ENCODE measurements at regions not wholly inside any gene's neighbourhood (a gene's known extent, or its start where the extent isn't known, plus 50 kb on each side); places are given as distances from the start of the nearest gene placed in this dataset.

DNA sequence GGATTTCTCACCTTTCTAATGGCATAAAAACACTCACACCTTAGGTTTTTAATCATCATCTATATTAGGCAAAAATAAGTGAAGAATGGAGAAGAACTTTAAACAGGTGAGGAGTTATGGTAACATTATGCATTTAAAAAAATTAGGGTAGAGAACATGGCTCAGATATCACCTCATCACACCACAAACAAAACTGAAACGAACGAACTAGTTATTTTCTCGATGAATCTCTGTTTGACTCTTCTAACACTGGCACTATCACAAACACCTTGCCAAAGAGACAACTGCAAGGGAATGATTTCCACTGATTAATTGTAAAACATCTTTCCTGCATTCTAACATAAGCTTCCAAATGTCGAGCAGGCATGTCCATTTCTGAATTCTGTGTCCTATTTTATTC lies 286.1 kb upstream of the GJE1 start:
- DNase-seq (no peak), ATAC-seq (replicated peaks in 1 of 4) (no peak)
- Mint-ChIP-seq H3K36me3 (no peaks in the 10 kb centered on the region), H3K4me1 (peaks cover 16 to 42% (median 41%) of the 10 kb centered on the region in 3 donors), H3K4me3 (no peak overlapping the region), H3K9me3 (no peaks in the 10 kb centered on the region), H3K27me3 (no peaks in the 10 kb centered on the region), H3K27ac (peak overlapping the region; percentile 88 to 90)
- Histone ChIP-seq H3K27ac (ENCODE audit: low read length) (peak overlapping the region; percentile 61), H3K27me3 (replicated peaks in 1 of 2; ENCODE audit: control insufficient read depth in 2 of 2, extremely low read depth in 1 of 2, insufficient read depth in 2 of 2, low read length in 1 of 2) (no peaks in the 10 kb centered on the region), H3K4me1 (ENCODE audit: control insufficient read depth in 1 of 2, extremely low read depth in 1 of 2, insufficient read depth in 2 of 2, low read length in 2 of 2) (no peaks in the 10 kb centered on the region), H3K9me3 (no peaks in the 10 kb centered on the region), H3K36me3 (ENCODE audit: control insufficient read depth in 2 of 2, extremely low read depth in 1 of 2, insufficient read depth in 1 of 2, low read length in 1 of 2) (no peaks in the 10 kb centered on the region), H3K4me3 (ENCODE audit: control insufficient read depth in 1 of 2, extremely low read depth in 1 of 2, low read length in 1 of 2) (no peak overlapping the region)
- 57% methylated on average over 4 of the region's 4 CpGs for WGBS (ENCODE audit: insufficient coverage)
- CTCF ChIA-PET: no interaction called here
- POLR2A ChIA-PET: no interaction called here

DNA sequence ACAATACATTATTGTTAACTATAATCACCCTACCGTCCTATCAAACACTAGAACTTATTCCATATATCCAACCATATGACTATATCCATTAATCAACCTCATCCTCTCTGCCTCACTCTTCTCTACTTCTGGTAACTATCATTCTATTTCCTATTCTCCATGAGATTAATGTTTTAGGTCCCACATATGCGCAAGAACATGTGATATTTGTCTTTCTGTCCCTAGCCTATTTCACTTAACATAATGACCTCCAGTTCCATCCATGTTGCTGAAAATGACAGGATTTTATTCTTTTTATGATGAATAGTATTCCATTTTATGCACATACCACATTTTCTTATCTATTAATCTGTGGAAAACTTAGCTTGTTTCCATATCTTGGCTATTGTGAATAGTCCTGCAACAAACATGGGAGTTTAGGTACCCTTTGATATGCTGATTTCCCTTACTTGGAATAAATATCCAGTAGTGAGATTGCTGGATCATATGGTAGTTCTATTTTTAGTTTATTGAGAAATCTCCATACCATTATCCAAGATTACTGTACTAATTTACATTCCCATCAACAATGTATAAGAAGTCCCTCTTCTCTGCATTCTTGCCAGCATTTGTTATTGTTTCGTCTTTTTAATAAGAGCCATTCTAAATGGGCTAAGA lies 289.4 kb upstream of the GJE1 start:
- H3K9me3 Mint-ChIP-seq: no peaks in the 10 kb centered on the region
- no peak for DNase-seq
- ChIA-PET POLR2A (no interaction called here), CTCF (no interaction called here)
- H3K27ac ChIP-seq (ENCODE audit: low read length): no peak overlapping the region
- no peaks in the 10 kb centered on the region for H3K4me1 ChIP-seq (ENCODE audit: control insufficient read depth in 1 of 2, extremely low read depth in 1 of 2, insufficient read depth in 2 of 2, low read length in 2 of 2)
- H3K27me3 ChIP-seq (replicated peaks in 1 of 2; ENCODE audit: control insufficient read depth in 2 of 2, extremely low read depth in 1 of 2, insufficient read depth in 2 of 2, low read length in 1 of 2): no peaks in the 10 kb centered on the region
- no peak overlapping the region for H3K4me3 Mint-ChIP-seq
- no peaks in the 10 kb centered on the region for H3K36me3 Mint-ChIP-seq
- no peaks in the 10 kb centered on the region for H3K36me3 ChIP-seq (ENCODE audit: control insufficient read depth in 2 of 2, extremely low read depth in 1 of 2, insufficient read depth in 1 of 2, low read length in 1 of 2)
- no peak for ATAC-seq (replicated peaks in 1 of 4)
- H3K9me3 ChIP-seq: no peaks in the 10 kb centered on the region
- no peaks in the 10 kb centered on the region for H3K27me3 Mint-ChIP-seq
- H3K4me3 ChIP-seq (ENCODE audit: control insufficient read depth in 1 of 2, extremely low read depth in 1 of 2, low read length in 1 of 2): no peak overlapping the region
- no peak overlapping the region for H3K27ac Mint-ChIP-seq
- H3K4me1 Mint-ChIP-seq: peaks cover 6 to 27% (median 25%) of the 10 kb centered on the region in 3 donors
- 100% methylated on average over 1 of the region's 3 CpGs for WGBS (ENCODE audit: insufficient coverage)

DNA sequence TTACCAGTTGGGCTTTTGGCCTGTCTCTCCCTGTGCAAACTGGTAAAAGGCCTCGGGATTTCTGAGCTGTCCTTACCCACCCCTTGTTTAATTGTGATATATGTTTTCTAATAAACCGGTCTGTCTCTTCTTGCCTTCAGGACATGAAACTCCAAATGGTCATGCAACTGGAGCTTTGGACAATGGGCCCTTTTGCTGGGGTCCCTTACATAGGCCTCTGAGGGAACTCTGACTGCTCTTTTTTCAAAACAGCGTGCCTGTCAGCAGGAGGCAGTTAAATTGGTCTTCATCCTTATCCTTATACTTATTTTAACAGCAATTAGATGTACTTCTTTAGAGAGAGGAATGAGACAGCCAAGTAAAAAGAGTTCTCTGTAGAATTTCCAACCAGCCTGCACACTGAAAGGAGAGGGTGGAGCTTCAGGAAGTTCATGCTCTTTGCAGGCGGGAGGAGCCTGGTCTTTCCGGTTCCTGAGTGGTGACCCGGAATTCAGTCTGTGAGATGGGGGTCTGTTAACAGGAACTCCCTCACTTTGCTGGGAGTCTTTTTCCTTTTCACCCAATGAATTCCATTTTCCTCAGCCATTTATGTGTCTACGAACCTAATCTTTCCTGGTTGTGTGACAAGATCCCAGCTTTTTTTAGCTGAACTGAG lies 299.6 kb upstream of the GJE1 start:
- no peak overlapping the region for H3K27ac ChIP-seq (ENCODE audit: low read length)
- no peaks in the 10 kb centered on the region for H3K9me3 ChIP-seq
- no peaks in the 10 kb centered on the region for H3K27me3 Mint-ChIP-seq
- peaks cover 0 to 2% (median 0%) of the 10 kb centered on the region in 3 donors for H3K4me1 Mint-ChIP-seq
- peaks cover 0 to 7% (median 0%) of the 10 kb centered on the region in 3 donors for H3K9me3 Mint-ChIP-seq
- H3K4me1 ChIP-seq (ENCODE audit: control insufficient read depth in 1 of 2, extremely low read depth in 1 of 2, insufficient read depth in 2 of 2, low read length in 2 of 2): no peaks in the 10 kb centered on the region
- no peaks in the 10 kb centered on the region for H3K27me3 ChIP-seq (replicated peaks in 1 of 2; ENCODE audit: control insufficient read depth in 2 of 2, extremely low read depth in 1 of 2, insufficient read depth in 2 of 2, low read length in 1 of 2)
- H3K4me3 Mint-ChIP-seq: no peak overlapping the region
- no peaks in the 10 kb centered on the region for H3K36me3 ChIP-seq (ENCODE audit: control insufficient read depth in 2 of 2, extremely low read depth in 1 of 2, insufficient read depth in 1 of 2, low read length in 1 of 2)
- H3K36me3 Mint-ChIP-seq: no peaks in the 10 kb centered on the region
- no peak overlapping the region for H3K4me3 ChIP-seq (ENCODE audit: control insufficient read depth in 1 of 2, extremely low read depth in 1 of 2, low read length in 1 of 2)
- ATAC-seq (replicated peaks in 1 of 4) (no peak), DNase-seq (no peak)
- H3K27ac Mint-ChIP-seq: no peak overlapping the region
- no CpG with 5 or more reads among the region's 7 CpGs for WGBS (ENCODE audit: insufficient coverage)
- POLR2A ChIA-PET: no interaction called here
- CTCF ChIA-PET: no interaction called here

DNA sequence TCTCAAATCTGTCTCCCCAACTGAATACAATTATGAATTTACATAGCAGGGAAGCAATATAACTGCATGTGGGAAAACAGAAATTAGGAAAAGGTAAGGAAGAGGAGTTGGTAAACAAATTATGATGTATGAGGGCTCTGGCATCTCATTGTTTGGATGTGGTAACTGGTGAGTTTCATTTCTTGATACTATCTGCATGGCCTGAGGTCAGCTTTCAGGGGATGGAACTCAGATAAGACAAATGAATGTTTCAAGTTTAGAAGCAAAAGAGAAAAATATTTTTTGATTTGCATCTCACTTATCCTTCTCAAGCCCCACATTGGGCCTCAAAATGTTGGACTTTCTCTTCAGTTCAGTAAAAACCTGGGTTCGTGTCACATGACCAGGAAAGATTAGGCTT lies 302.2 kb upstream of the GJE1 start:
- Histone ChIP-seq H3K36me3 (ENCODE audit: control insufficient read depth in 2 of 2, extremely low read depth in 1 of 2, insufficient read depth in 1 of 2, low read length in 1 of 2) (no peaks in the 10 kb centered on the region), H3K4me1 (ENCODE audit: control insufficient read depth in 1 of 2, extremely low read depth in 1 of 2, insufficient read depth in 2 of 2, low read length in 2 of 2) (no peaks in the 10 kb centered on the region), H3K27me3 (replicated peaks in 1 of 2; ENCODE audit: control insufficient read depth in 2 of 2, extremely low read depth in 1 of 2, insufficient read depth in 2 of 2, low read length in 1 of 2) (no peaks in the 10 kb centered on the region), H3K4me3 (ENCODE audit: control insufficient read depth in 1 of 2, extremely low read depth in 1 of 2, low read length in 1 of 2) (no peak overlapping the region), H3K27ac (ENCODE audit: low read length) (no peak overlapping the region), H3K9me3 (no peaks in the 10 kb centered on the region)
- DNase-seq (no peak), ATAC-seq (replicated peaks in 1 of 4) (no peak)
- peaks cover 0 to 4% (median 0%) of the 10 kb centered on the region in 3 donors for H3K9me3 Mint-ChIP-seq
- ChIA-PET CTCF (no interaction called here), POLR2A (no interaction called here)
- H3K27ac Mint-ChIP-seq: no peak overlapping the region
- no peaks in the 10 kb centered on the region for H3K36me3 Mint-ChIP-seq
- no peaks in the 10 kb centered on the region for H3K27me3 Mint-ChIP-seq
- WGBS (ENCODE audit: insufficient coverage): no CpG with 5 or more reads among the region's 1 CpG
- no peak overlapping the region for H3K4me3 Mint-ChIP-seq
- H3K4me1 Mint-ChIP-seq: peaks cover 0 to 2% (median 0%) of the 10 kb centered on the region in 3 donors

DNA sequence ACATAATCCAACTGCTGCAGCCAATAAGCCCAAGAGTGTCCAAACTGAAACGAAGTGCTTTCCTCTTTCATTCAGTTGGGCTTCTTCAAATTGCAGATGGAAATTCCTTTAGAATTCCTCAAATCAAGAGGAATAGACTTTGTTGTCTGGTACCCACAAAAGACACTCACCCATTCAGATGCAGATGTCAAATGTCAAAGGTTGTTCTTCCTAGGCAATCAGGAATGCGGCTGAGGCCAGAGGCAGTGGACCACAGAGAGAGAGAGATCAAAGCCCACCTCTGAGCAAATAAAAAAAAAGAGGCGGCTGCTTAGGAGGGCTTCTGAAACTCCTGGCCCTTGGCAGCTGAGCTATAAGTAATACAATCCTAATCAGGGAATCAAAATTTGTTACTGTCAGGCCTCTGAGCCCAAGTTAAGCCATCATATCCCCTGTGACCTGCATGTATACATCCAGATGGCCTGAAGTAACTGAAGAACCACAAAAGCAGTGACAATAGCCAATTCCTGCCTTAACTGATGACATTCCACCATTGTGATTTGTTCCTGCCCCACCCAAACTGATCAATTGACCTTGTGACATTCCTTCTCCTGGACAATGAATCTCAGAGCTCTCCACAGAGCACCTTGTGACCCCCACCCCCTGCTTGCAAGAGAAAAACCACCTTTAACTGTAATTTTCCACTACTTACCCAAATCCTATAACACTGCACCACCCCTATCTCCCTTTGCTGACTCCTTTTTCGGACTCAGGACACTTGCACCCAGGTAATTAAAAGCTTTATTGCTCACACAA lies 303.0 kb upstream of the GJE1 start:
- H3K4me3 Mint-ChIP-seq: no peak overlapping the region
- H3K4me1 Mint-ChIP-seq: peaks cover 0 to 2% (median 0%) of the 10 kb centered on the region in 3 donors
- Histone ChIP-seq H3K36me3 (ENCODE audit: control insufficient read depth in 2 of 2, extremely low read depth in 1 of 2, insufficient read depth in 1 of 2, low read length in 1 of 2) (no peaks in the 10 kb centered on the region), H3K27me3 (replicated peaks in 1 of 2; ENCODE audit: control insufficient read depth in 2 of 2, extremely low read depth in 1 of 2, insufficient read depth in 2 of 2, low read length in 1 of 2) (no peaks in the 10 kb centered on the region), H3K9me3 (no peaks in the 10 kb centered on the region), H3K4me1 (ENCODE audit: control insufficient read depth in 1 of 2, extremely low read depth in 1 of 2, insufficient read depth in 2 of 2, low read length in 2 of 2) (no peaks in the 10 kb centered on the region), H3K4me3 (ENCODE audit: control insufficient read depth in 1 of 2, extremely low read depth in 1 of 2, low read length in 1 of 2) (no peak overlapping the region), H3K27ac (ENCODE audit: low read length) (no peak overlapping the region)
- H3K36me3 Mint-ChIP-seq: no peaks in the 10 kb centered on the region
- DNase-seq (no peak), ATAC-seq (replicated peaks in 1 of 4) (no peak)
- no peak overlapping the region for H3K27ac Mint-ChIP-seq
- H3K27me3 Mint-ChIP-seq: no peaks in the 10 kb centered on the region
- WGBS (ENCODE audit: insufficient coverage): 48% methylated on average over 3 of the region's 4 CpGs
- POLR2A ChIA-PET: no interaction called here
- no peaks in the 10 kb centered on the region for H3K9me3 Mint-ChIP-seq
- CTCF ChIA-PET: no interaction called here

DNA sequence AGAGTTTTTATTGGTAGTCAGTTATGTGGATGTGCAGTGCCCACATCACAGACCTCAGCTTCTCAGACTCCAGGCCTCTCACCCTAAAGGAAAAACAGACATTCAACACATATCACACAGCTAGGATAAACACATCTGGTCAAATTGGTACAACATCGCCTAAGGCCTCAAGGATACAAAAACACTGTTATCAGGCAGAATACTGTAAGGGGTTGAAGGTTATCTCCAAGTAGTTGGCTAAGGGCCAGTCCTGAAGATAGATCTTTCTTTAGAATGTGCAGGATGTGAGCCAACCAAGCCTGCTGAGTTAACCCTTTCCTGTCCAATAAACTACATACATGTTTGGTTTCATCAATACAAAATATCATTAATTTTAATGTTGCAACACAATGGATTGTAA lies 308.4 kb upstream of the GJE1 start:
- peaks cover 4% of the 10 kb centered on the region for H3K36me3 Mint-ChIP-seq
- H3K4me3 ChIP-seq (ENCODE audit: control insufficient read depth in 1 of 2, extremely low read depth in 1 of 2, low read length in 1 of 2): no peak overlapping the region
- H3K27me3 Mint-ChIP-seq: no peaks in the 10 kb centered on the region
- no peak overlapping the region for H3K4me3 Mint-ChIP-seq
- CTCF ChIA-PET: no interaction called here
- POLR2A ChIA-PET: no interaction called here
- whole genome bisulfite sequencing (ENCODE audit: insufficient coverage): no CpG with 5 or more reads among the region's 1 CpG
- no peaks in the 10 kb centered on the region for H3K4me1 Mint-ChIP-seq
- H3K27ac ChIP-seq (ENCODE audit: low read length): no peak overlapping the region
- peaks cover 3 to 14% (median 8%) of the 10 kb centered on the region in 3 donors for H3K9me3 Mint-ChIP-seq
- ATAC-seq (replicated peaks in 1 of 4) (no peak), DNase-seq (no peak)
- no peaks in the 10 kb centered on the region for H3K4me1 ChIP-seq (ENCODE audit: control insufficient read depth in 1 of 2, extremely low read depth in 1 of 2, insufficient read depth in 2 of 2, low read length in 2 of 2)
- H3K9me3 ChIP-seq: no peaks in the 10 kb centered on the region
- no peaks in the 10 kb centered on the region for H3K36me3 ChIP-seq (ENCODE audit: control insufficient read depth in 2 of 2, extremely low read depth in 1 of 2, insufficient read depth in 1 of 2, low read length in 1 of 2)
- H3K27me3 ChIP-seq (replicated peaks in 1 of 2; ENCODE audit: control insufficient read depth in 2 of 2, extremely low read depth in 1 of 2, insufficient read depth in 2 of 2, low read length in 1 of 2): no peaks in the 10 kb centered on the region
- no peak overlapping the region for H3K27ac Mint-ChIP-seq

Measured in T-cell (primary cell).